IPS DF 19.7 (cell line): ENCODE measurements at regions not wholly inside any gene's neighbourhood (a gene's known extent, or its start where the extent isn't known, plus 50 kb on each side); places are given as distances from the start of the nearest gene placed in this dataset.
"Not testable (repeated sequence)": the region's sequence is repeated elsewhere in the genome, so short reads cannot be mapped to it uniquely, and the experiment has no call there.

Experiments used
- DNase-seq: peaks from one replicate; pipeline ENCODE4 v3.0.0-alpha.2; 2013; ENCODE audit warnings: low read depth, low spot score

DNA sequence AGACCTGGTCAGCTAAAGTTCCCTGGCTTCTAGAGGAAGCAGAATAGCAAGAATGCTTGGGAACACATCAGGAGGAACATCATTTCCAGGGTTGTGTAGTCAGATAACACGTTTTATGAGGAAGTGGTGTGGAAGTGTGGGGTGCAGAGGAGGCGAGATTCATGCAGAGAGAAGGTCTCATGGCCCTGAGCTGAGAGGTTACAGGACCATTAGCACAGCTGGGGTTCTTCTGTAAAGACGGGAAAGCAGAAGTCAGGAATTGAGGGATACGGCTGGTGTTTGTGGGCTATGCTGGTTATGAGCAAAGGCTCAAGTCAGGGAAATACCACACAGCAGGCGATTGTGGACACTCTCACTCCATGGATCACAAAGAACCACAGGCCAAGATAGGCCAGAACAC lies 190.6 kb upstream of the IRF2BP2 start:
- DNase-seq, result not testable (repeated sequence)

DNA sequence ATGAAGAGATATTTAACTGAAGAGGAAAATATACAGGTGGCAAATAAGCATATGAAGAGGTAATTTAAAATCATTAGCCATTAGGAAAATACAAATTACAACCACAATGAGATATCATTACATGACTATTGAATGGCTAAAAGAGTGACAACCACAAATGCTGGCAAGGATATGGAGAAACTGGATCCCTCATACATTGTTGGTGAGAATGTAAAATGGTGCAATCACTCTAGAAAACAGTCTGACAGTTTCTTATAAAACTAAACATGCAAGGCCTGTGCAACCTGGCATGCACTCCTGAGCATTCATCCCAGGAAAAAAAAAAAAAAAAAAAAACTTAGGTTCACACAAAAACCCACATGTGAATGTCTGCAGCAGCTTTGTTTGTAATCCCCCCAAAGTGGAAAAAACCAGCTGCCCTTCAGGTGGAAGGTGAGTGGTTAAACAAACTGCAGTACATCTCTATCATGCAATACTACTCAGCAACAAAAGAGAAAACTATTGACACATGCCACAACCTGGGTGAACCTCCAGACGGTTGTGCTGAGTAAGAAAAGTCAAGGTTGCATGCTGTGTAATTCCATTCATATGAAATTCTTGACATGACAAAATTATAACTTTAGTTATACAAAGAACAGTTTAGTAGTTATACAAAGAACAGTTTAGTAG lies 189.2 kb upstream of the IRF2BP2 start:
- not testable (repeated sequence) for DNase-seq

- not testable (repeated sequence) for DNase-seq
These were observed 187.2 kb upstream of the IRF2BP2 start for GRCh38 chr1:234797216-234797615.

DNA sequence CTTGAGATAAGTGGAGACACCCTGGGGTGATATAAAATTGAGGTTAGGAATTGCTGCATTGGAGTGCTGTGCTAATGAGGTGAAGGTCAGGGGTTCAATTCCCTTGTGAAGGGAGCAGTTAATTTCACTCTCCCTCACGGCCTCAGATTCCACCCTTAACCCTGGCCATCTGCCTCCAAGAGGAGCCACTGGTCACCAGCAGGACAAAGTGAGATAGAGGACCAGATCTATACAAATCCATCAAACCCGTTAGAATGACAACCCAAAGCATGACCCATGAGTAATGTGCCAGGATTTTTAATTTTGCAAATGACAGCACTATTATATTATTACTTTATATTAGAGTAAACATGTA lies 186.4 kb upstream of the IRF2BP2 start:
- not testable (repeated sequence) for DNase-seq

DNA sequence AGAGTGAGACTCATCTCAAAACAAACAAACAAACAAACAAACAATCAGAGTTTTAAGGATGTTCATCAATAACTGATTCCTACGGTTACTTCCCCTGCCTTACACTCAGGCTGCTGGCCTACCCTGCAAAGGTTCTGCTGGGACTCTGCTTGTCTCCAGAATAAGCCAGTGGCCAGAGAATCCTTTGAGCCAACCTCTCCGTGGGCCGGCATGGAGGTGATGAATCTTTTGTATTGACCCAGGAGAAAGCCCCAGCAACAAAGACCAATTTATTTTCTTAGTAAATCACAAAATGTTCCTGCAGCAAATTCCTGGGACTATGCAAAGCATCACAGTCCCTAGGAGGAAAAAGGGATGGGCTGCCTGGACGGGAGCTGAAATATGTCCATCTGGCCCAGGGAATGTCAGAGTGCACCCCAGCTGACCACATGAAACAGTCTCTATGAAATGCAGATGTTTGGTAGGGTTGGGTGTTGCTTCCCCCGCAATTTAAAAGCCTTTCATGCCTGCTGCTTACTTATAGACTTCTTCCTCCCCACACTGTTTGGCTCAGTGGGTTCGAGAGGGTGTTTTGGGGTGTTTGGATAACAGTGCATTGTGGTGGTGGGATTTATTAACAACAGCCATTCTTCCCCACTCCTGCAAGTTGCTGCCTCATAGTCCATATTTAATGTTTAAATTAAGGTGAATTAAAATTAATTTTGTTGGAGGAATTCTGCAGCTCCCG lies 185.9 kb upstream of the IRF2BP2 start:
- not testable (repeated sequence) for DNase-seq

DNA sequence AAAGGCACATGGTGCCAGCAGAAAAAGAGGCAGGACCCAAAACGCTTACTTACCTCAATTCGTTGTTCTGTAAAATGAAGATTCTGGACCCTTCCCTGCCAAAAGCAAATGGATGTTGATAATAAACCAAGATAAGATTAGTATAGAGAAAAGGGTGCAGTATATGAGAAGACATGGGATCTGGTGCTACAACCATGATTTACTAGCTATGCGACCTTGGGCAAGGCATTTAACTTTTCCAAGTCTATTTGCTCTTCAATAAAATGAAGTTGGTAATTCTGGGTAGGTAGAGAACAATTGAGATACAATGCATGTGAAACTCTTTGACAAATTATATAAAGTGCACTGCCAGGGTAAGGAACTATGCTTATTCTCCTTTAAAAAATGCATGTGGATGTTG lies 185.0 kb upstream of the IRF2BP2 start:
- not testable (repeated sequence) for DNase-seq

GRCh38 chr1:234794452-234794851 lies 184.5 kb upstream of the IRF2BP2 start:
- DNase-seq, result not testable (repeated sequence)

GRCh38 chr1:234793924-234794323 lies 183.9 kb upstream of the IRF2BP2 start:
- DNase-seq, result not testable (repeated sequence)

DNA sequence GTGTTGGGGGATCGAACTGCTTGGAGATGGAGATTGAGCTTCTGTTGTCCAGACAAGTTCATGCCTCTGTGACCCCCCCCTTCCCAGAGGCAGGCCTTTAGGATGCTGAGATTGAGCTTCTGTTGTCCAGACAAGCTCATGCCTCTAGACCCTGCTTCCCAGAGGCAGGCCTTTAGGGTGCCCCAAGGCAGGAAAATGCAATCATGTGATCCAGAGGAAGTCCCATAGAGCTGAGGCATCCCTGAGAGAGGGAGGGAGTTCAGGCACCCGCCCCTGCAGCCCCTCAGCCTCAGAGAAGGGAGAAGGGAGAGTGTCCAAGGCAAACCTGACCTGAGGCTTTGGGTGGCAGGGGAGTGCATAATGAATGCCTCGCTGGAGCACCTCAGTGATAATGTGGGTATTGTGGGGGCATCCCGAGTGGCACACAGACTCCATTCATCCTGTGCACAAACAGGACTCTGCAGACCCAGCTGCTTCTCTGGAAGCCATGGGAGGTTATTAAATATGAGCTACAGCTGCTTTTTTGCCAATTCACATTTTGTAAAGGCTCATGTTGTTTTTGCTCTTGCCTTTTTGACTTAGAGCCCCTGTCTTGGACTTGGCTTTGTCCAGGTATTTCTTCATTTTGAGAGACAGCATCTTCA lies 182.4 kb upstream of the IRF2BP2 start:
- DNase-seq, result not testable (repeated sequence)

DNA sequence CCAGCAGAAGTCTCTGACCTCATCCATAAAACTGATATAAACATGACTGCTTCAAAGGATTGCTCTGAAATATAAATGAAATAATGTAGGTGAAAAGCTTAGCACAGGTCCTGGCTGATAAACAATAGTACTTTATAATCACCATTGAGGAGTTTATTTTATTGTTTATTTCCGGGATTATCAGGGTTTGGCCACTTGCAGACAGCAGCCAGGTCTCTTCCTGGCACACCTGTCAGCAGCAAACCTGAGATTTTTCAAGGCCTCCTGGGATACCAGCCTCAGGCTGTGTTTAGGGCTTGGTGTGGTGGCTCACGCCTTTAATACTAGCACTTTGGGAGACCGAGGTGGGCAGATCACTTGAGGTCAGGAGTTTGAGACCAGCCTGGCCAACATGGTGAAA lies 181.6 kb upstream of the IRF2BP2 start:
- not testable (repeated sequence) for DNase-seq

DNA sequence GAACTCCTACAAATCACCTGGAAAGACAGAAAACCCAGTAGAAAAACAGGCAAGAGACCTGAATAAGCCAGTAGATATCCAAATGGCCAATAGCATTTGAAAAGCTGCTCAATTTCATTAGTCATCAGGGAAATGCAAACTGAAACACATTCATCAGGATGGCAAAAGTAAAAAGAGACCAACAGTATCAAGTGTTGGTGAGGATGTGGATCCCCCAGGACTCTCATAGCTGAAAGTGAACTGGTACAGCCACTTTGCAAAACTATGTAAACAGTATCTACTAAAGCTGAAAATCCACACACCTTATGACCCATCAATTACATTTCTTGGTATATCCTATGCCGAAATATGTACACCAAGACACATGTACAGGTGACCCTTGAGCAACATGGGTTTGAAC lies 180.4 kb upstream of the IRF2BP2 start:
- not testable (repeated sequence) for DNase-seq

GRCh38 chr1:234787011-234787584 lies 177.1 kb upstream of the IRF2BP2 start:
- not testable (repeated sequence) for DNase-seq

GRCh38 chr1:234785922-234786321 lies 175.9 kb upstream of the IRF2BP2 start:
- DNase-seq, result not testable (repeated sequence)

- not testable (repeated sequence) for DNase-seq
These were observed 175.5 kb upstream of the IRF2BP2 start for GRCh38 chr1:234785471-234785919.

DNA sequence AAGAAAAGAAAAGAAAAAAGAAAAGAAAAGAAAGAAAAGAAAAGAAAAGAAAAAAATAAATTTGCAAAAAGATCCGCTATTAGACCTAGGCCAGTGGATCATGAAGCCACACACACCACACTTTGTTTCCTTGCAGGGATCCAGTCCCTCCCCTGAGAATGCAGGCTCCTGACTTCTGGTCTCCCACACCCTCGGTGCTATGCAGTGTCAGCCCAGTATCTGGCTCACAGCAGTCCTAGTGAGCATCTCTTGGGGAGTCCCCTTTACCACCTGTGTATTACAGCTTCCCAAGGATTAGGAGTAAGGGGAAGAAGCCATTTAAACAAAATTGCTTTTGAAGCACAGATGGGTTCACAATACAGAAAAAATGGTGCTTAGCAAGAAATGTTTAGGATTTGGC lies 174.1 kb upstream of the IRF2BP2 start:
- DNase-seq, result not testable (repeated sequence)

DNA sequence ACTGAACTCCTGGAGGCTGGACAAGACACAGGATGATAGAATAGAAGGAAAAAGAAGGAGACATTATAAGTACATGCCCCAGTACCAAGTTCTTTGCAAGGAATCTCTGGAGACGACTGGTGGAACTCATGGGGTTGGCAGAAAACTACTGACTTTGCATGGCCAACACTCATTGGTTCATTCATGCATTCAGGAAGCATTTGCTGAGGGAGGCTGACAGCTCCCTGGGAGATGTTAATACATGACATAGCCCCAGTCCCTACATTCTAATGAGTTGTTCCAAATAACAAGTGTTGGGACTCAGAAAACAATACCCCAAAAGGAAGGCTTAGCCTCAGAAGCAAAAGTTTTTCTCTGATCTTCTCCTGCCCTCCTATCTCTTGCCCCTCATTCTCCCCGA lies 172.8 kb upstream of the IRF2BP2 start:
- DNase-seq, result no peak

DNA sequence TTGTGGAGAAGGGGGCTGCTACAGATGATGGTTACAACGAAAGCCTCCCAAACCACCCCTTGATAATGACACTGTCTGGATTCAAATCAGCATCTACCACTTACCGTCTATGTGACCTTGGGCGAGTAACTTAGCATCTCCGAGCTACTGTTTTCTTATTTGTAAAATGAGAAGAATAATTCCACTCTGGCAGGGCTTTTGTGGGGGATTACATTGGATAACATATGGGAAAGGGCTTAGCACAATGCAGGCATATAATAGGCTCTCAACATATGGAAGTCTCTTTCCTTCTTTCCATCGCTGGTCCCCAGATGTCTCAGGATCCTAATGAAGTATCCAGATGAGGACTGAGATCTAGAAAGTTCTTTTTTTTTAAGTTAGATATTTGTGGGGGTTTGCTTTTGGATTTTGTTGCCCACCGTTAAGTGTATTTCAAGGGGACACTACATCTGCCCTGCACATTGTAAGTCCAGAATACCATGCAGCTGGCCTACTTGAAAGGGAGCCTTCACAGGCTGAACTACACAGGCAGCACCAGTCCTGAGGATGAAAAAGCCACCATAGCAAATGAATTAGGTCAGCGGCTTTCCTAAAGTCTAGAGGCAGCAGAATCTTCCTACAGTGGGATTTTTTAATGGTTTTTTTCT lies 172.2 kb upstream of the IRF2BP2 start:
- DNase-seq, result no peak

DNA sequence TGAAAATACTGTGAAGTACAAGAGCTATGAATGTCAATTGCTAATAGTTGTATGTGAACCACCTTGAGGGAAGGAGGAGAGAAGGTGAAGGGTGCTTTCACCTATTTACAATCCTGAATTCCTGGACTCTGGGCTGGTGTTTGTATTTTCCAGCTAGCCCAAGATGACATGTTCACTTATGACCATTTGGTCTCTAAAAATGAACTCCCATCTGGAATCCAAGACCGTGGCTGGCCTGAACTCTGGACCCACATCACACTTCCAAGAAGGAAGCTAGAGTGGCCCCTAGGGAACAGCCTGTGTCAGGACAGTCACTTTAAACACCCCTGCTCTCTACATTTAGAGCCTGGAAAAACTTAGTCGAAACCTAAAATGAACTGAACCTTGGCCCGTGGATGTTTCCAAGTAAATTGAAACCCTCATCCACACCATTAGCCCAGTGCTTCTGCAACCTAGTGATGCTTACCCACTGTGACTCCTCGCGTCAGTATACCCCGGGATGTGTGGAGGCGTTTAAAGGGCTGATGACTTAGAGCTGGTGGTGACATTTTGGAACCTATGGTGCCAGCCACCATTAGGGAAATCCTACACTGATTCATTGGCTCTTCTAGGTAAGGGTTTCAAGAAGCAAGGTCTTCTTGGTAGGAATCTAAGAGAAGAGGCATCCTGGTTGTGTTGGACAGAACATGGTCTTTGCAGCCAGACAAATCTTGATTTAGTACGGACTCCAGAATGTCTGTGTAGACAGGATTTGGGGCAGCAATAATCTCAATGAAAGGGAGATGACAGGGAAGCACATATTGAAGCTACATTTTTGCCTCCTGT lies 171.5 kb upstream of the IRF2BP2 start:
- no peak for DNase-seq

GRCh38 chr1:234780531-234781162 lies 170.7 kb upstream of the IRF2BP2 start:
- DNase-seq, result no peak

DNA sequence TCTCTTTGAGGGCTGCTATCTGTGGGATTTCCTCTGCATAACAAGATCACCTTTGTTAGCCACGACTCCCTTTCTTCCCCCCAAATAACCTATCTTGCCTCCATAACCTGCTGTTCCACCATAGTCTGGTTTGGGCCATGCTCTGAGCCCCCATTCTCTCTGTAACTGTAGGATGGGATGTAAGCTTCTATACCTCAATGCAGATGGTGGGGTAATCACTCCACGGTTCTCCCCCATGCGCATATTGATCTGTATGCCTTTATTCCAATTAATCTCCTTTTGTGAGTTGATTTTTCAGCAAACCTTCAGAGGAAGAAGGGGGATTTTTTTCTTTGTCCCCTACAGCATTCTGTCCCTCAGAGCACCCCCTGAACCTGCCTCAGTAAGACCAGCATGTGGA lies 170.1 kb upstream of the IRF2BP2 start:
- DNase-seq, result no peak
